ENCODE measurements at regions not wholly inside any gene's neighbourhood (a gene's known extent, or its start where the extent isn't known, plus 50 kb on each side); places are given as distances from the start of the nearest gene placed in this dataset.

GRCh38 chr5:135702191-135702590 lies 123.4 kb upstream of the CXCL14 start:
- no peak for DNase-seq (ENCODE audit: low spot score)

GRCh38 chr5:135700731-135701130 lies 121.9 kb upstream of the CXCL14 start:
- DNase-seq (ENCODE audit: low spot score) = no peak

GRCh38 chr5:135697959-135698345 lies 119.2 kb upstream of the CXCL14 start:
- DNase-seq (ENCODE audit: low spot score) = no peak

- DNase-seq (ENCODE audit: low spot score) = no peak
Observed at GRCh38 chr5:135697251-135697958, 118.6 kb upstream of the CXCL14 start.

GRCh38 chr5:135696317-135696716 lies 117.5 kb upstream of the CXCL14 start:
- DNase-seq (ENCODE audit: low spot score) = no peak

- no peak for DNase-seq (ENCODE audit: low spot score)
Observed at GRCh38 chr5:135695656-135696313, 117.0 kb upstream of the CXCL14 start.

- no peak for DNase-seq (ENCODE audit: low spot score)
Observed at GRCh38 chr5:135694906-135695305, 116.1 kb upstream of the CXCL14 start.

GRCh38 chr5:135694012-135694411 lies 115.2 kb upstream of the CXCL14 start:
- no peak for DNase-seq (ENCODE audit: low spot score)

GRCh38 chr5:135693371-135693955 lies 114.7 kb upstream of the CXCL14 start:
- DNase-seq (ENCODE audit: low spot score) = no peak

GRCh38 chr5:135691044-135691443 lies 112.3 kb upstream of the CXCL14 start:
- DNase-seq (ENCODE audit: low spot score) = no peak

GRCh38 chr5:135690466-135690865 lies 111.7 kb upstream of the CXCL14 start:
- DNase-seq (ENCODE audit: low spot score) = no peak

- DNase-seq (ENCODE audit: low spot score) = no peak
Observed at GRCh38 chr5:135689506-135689905, 110.7 kb upstream of the CXCL14 start.

- no peak for DNase-seq (ENCODE audit: low spot score)
Observed at GRCh38 chr5:135688385-135688784, 109.6 kb upstream of the CXCL14 start.

- no peak for DNase-seq (ENCODE audit: low spot score)
Observed at GRCh38 chr5:135683189-135683588, 104.4 kb upstream of the CXCL14 start.

- no peak for DNase-seq (ENCODE audit: low spot score)
Observed at GRCh38 chr5:135680713-135681112, 101.9 kb upstream of the CXCL14 start.

- DNase-seq (ENCODE audit: low spot score) = no peak
Observed at GRCh38 chr5:135678640-135679268, 100.0 kb upstream of the CXCL14 start.

- DNase-seq (ENCODE audit: low spot score) = no peak
Observed at GRCh38 chr5:135671966-135672365, 93.2 kb upstream of the CXCL14 start.

GRCh38 chr5:135671052-135671705 lies 92.4 kb upstream of the CXCL14 start:
- no peak for DNase-seq (ENCODE audit: low spot score)

- no peak for DNase-seq (ENCODE audit: low spot score)
Observed at GRCh38 chr5:135670588-135670987, 91.8 kb upstream of the CXCL14 start.

GRCh38 chr5:135669416-135669815 lies 90.6 kb upstream of the CXCL14 start:
- DNase-seq (ENCODE audit: low spot score) = no peak

GRCh38 chr5:135667673-135668072 lies 88.9 kb upstream of the CXCL14 start:
- no peak for DNase-seq (ENCODE audit: low spot score)

- DNase-seq (ENCODE audit: low spot score) = no peak
Observed at GRCh38 chr5:135667204-135667603, 88.4 kb upstream of the CXCL14 start.

- DNase-seq (ENCODE audit: low spot score) = peak; percentile 20
Observed at GRCh38 chr5:135662683-135663082, 83.9 kb upstream of the CXCL14 start.

Measured in HuH-7 (cell line).